GM21576 (cell line): ENCODE measurements at regions not wholly inside any gene's neighbourhood (a gene's known extent, or its start where the extent isn't known, plus 50 kb on each side); places are given as distances from the start of the nearest gene placed in this dataset.
A peak's percentile ranks its signal among the peaks of the same experiment; 100 is the strongest.

Source experiments
- ATAC-seq: cut with Tn5 transposase; IDR thresholded peaks from one replicate; pipeline ENCODE4 v1.9.1; 2021; ENCODE audit warnings: mild to moderate bottlenecking, moderate library complexity; ENCODE audit not compliant: unreplicated experiment

- ATAC-seq = no peak
Measured at GRCh38 chr7:84425702-84426259, 231.2 kb upstream of the SEMA3A start.

GRCh38 chr7:84422790-84423189, 228.2 kb upstream of the SEMA3A start:
- no peak for ATAC-seq

GRCh38 chr7:84412161-84412969, 217.8 kb upstream of the SEMA3A start:
- no peak for ATAC-seq

- ATAC-seq = no peak
Measured at GRCh38 chr7:84399661-84400060, 205.1 kb upstream of the SEMA3A start.

GRCh38 chr7:84394219-84394618, 199.6 kb upstream of the SEMA3A start:
- ATAC-seq = no peak

- no peak for ATAC-seq
Measured at GRCh38 chr7:84393786-84394185, 199.2 kb upstream of the SEMA3A start.

GRCh38 chr7:84390845-84391244, 196.3 kb upstream of the SEMA3A start:
- ATAC-seq = no peak

- ATAC-seq = peak; percentile 99
Measured at GRCh38 chr7:84389242-84389641, 194.7 kb upstream of the SEMA3A start.

GRCh38 chr7:84387595-84387994, 193.0 kb upstream of the SEMA3A start:
- ATAC-seq = no peak

- ATAC-seq = no peak
Measured at GRCh38 chr7:84384417-84384816, 189.8 kb upstream of the SEMA3A start.

GRCh38 chr7:84379446-84379845, 184.9 kb upstream of the SEMA3A start:
- ATAC-seq = no peak

GRCh38 chr7:84372712-84373111, 178.1 kb upstream of the SEMA3A start:
- ATAC-seq = no peak

GRCh38 chr7:84372155-84372621, 177.6 kb upstream of the SEMA3A start:
- no peak for ATAC-seq

- no peak for ATAC-seq
Measured at GRCh38 chr7:84370114-84370513, 175.5 kb upstream of the SEMA3A start.

- ATAC-seq = no peak
Measured at GRCh38 chr7:84368122-84368521, 173.5 kb upstream of the SEMA3A start.

GRCh38 chr7:84364708-84365107, 170.1 kb upstream of the SEMA3A start:
- no peak for ATAC-seq

- ATAC-seq = no peak
Measured at GRCh38 chr7:84363741-84364140, 169.2 kb upstream of the SEMA3A start.

- ATAC-seq = no peak
Measured at GRCh38 chr7:84362828-84363227, 168.2 kb upstream of the SEMA3A start.

- no peak for ATAC-seq
Measured at GRCh38 chr7:84362360-84362759, 167.8 kb upstream of the SEMA3A start.

GRCh38 chr7:84354866-84355265, 160.3 kb upstream of the SEMA3A start:
- ATAC-seq = no peak

GRCh38 chr7:84354030-84354429, 159.4 kb upstream of the SEMA3A start:
- no peak for ATAC-seq

- ATAC-seq = no peak
Measured at GRCh38 chr7:84339306-84339705, 144.7 kb upstream of the SEMA3A start.

GRCh38 chr7:84337429-84337828, 142.8 kb upstream of the SEMA3A start:
- ATAC-seq = no peak
